ENCODE measurements at regions not wholly inside any gene's neighbourhood (a gene's known extent, or its start where the extent isn't known, plus 50 kb on each side); places are given as distances from the start of the nearest gene placed in this dataset.
A peak's percentile ranks its signal among the peaks of the same experiment; 100 is the strongest.
"Not testable (repeated sequence)": the region's sequence is repeated elsewhere in the genome, so short reads cannot be mapped to it uniquely, and the experiment has no call there.

DNA sequence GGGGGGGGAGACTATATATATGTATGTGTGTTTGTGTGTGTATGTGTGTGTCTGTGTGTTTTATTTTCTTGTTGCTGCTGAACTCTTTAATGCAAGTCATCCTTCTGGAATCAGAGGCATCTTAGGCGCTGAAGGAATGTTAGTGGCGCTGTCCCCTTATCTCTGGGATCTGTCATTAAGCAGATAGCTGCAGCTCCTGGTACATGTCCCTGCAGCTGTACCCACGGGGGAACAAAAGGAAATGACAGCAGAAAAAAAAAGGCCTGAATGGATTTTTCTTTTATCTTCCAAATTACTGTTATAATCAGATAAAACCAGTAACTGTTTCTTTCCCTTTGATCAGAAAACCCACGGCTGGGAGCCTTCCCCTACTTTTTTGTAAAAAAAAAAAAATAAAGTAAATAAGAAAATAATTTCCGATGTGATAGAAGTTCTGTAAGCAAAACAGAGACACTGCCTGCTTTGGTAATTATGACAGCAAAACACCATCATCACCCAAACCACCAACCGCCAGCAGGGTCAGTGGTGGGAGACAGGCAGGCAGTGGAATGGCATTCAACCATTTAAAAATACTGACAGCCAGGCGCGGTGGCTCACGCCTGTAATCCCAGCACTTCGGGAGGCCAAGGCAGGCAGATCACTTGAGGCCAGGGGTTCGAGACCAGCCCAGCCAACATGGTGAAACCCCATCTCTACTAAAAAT lies 411.3 kb upstream of the ZNF722 start:
- not testable (repeated sequence) for DNase-seq

- not testable (repeated sequence) for DNase-seq
Measured at GRCh38 chr7:63591249-63591648, 407.4 kb upstream of the ZNF722 start.

DNA sequence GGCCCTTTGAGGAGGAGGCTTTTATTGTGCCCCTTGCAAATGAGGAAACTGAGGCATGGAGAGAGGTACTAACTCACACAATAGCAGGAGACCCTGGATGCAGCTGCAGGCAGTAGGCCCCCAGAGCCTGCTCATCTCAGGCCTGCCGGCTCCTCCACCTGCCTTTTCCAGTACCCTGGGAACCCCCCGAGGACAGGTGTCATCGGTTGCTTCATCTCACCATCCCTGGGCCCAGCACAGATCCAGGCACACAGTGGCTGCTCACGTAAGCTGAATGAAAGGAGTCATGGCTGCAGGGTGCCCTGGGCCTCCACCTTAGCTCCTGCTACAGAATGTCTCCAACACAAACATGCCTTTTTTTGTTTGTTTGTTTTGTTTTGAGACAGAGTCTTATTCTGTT lies 394.8 kb upstream of the ZNF722 start:
- DNase-seq, result not testable (repeated sequence)

GRCh38 chr7:63604853-63605252 lies 393.8 kb upstream of the ZNF722 start:
- DNase-seq, result peak in 1 of 4 experiments; percentile 0

DNA sequence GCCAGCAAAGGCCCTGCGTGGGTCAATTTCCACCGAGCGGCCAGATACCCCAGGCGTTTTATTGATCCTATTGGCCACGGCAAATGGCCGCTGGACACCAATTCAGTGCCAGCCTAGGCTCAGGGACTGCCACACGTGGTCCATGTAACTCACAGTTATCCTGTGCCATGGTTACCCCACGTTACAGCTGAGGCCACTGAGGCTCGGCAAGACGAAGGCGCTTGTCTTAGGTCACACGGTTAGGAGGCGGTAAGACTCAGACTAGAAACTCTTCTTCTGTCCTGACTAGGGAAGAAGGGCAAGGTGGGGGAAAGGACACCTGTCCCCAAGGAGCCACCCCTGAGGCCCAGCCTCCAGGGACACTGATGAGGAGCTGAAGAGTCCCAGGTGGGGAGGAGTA lies 381.1 kb upstream of the ZNF722 start:
- DNase-seq, result not testable (repeated sequence)

- not testable (repeated sequence) for DNase-seq
Measured at GRCh38 chr7:63620169-63620735, 378.4 kb upstream of the ZNF722 start.

DNA sequence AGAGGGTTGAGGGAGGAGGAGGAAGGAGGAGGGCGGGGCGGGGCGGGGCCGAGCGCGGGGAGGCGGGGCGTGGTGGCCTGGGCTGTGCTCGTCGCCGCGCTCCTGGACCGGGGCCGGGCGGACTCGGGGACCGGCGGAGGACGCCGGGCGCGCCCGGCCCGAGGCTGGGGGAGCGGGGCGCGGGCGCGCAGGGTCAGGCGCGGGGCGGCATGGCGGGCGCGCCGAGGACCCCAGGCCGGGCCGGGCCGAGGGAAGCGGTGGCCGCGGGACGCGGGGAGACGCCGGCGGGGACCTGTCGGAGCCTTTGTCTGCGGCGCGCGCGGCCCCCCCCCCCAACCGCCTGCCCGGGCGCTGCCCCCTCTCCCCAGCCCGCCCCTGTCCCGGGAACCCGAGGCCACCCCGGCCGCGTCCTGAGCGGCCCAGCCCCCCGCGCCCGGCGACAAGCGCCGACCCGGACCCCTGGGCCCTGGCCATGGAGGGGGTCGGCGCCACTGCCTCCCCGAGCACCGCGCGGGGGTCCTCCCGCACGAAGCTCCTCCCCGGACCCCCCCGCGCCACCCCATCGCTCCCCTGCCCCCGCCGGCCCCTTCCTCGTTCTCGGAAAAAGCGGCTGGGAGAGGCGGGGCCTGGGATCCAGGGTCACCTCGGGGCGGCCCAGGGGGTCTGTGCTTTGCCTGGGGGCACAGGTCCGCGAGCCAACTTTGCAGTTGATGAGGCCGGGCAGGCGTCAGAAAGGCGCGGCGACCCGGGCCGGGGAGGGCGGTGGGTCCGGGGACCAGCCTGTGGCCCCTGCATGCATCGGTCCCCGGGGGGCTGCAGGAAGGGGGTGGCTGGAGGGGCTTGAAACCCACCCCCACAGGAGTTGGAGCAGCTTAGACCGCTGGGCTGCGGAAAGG lies 370.8 kb upstream of the ZNF722 start:
- DNase-seq, result not testable (repeated sequence)

GRCh38 chr7:63629024-63629423 lies 369.6 kb upstream of the ZNF722 start:
- not testable (repeated sequence) for DNase-seq

GRCh38 chr7:63636585-63636984 lies 362.1 kb upstream of the ZNF722 start:
- DNase-seq, result not testable (repeated sequence)

GRCh38 chr7:63665553-63665952 lies 333.1 kb upstream of the ZNF722 start:
- DNase-seq, result not testable (repeated sequence)

DNA sequence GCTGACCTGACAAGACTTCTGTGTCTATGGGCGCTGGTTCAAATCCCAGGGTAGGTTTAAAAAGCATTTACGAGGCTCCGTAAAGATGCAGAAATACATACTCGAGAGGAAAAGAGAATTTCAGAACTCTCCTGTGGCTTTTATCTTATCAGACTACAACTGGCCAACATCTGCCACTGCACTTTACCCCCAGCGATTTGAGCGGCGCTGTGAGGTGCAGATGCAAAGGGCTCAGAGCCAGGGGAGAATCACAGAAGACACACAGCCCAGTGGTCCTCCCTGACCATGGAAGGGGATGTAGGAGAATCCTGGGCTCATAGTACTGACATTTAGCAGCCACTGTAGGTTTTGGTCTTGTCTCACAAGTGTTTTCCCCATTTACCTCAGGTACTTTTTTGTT lies 307.2 kb upstream of the ZNF722 start:
- not testable (repeated sequence) for DNase-seq

DNA sequence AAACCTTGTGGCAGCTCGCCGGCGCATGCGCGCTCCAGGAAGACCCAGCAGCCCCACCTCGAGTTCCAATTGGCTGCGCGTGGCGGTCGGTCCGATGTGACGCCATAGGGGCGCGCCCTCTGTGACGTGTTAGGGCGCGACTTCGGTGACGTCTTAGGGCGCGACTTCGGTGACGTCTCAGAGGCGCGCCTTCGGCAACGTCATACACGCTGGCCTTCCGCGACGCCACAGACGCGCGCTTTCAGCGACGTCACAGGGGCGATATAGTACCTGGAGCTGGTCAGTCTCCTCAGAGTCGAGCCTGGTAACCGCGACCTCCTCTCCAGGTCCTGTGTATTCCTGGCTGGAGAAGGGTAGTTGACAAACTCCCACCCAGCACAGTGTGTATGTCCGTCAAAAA lies 304.4 kb upstream of the ZNF722 start:
- DNase-seq, result not testable (repeated sequence)
